ENCODE measurements at regions not wholly inside any gene's neighbourhood (a gene's known extent, or its start where the extent isn't known, plus 50 kb on each side); places are given as distances from the start of the nearest gene placed in this dataset.

DNA sequence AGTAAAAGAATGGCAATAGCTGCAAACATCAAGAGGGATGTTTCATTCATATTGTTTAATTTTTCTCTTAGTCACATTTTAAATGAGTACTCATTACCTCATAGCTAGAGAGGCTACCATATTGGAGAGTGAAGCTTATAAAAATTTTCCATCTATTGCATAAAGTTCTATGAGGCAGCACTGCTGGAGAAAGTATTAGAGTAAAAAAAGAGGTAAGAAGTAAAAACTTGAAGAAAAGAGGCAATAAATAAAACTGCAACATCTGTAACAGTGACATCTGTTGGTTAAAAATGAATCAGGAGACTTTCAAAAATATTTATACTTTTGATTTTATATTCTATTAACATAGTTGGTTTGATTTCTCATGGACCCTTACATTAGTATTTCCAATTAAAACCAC is 284.5 kb upstream of the SEMA3D start:
- POLR2A ChIA-PET = no interaction called here

More for the DNA sequence above, 284.5 kb upstream of the SEMA3D start:
- no peaks in the 10 kb centered on the region for H3K9me3 ChIP-seq (replicated peaks; ENCODE audit: control insufficient read depth, insufficient read depth, low read depth, low read length)
- TF ChIP-seq ZNF395 (CRISPR knock-in tag; IDR thresholded peaks at IDR 0.05) (no peak), PCBP2 (IDR thresholded peaks at IDR 0.05; ENCODE audit: low read depth, low read length, poor library complexity, severe bottlenecking) (no peak), ZNF274 (IDR thresholded peaks at IDR 0.05; ENCODE audit: borderline replicate concordance, low read depth, low read length) (no peak), BDP1 (IDR thresholded peaks at IDR 0.05; ENCODE audit: insufficient read depth, insufficient read length) (no peak), NR2C2 (CRISPR knock-in tag; IDR thresholded peaks at IDR 0.05) (no peak), NR2C2 (tag; IDR thresholded peaks at IDR 0.05) (no peak), KLF16 (IDR thresholded peaks at IDR 0.05) (no peak), ZNF707 (CRISPR knock-in tag; conservative IDR thresholded peaks at IDR 0.05) (no peak), CTBP1 (IDR thresholded peaks at IDR 0.05; ENCODE audit: borderline replicate concordance) (no peak)
- BruUV-seq (replicated peaks) = no TSS peak
- intact Hi-C loops (cut with micrococcal nuclease) (no loop called here), in situ Hi-C loops (cut with MboI) (no loop called here)
- H2AFZ ChIP-seq (ENCODE audit: low read depth, low read length) = no peak overlapping the region
- no peak for DNase-seq (ENCODE audit: extremely low read depth in 1 of 4, low spot score in 3 of 4)
- no peaks in the 10 kb centered on the region for H3K9me1 ChIP-seq (ENCODE audit: control insufficient read depth, insufficient read depth, low read length)
- no peak for FAIRE-seq
- no peak overlapping the region for H3K27ac ChIP-seq (ENCODE audit: extremely low read depth, low read depth, low read length)
- no peak for ATAC-seq
- no peaks in the 10 kb centered on the region for H4K20me1 ChIP-seq (replicated peaks; ENCODE audit: control insufficient read depth, insufficient read depth, low read length)
- H3K4me3 ChIP-seq = no peak overlapping the region
- no peaks in the 10 kb centered on the region for H3K79me2 ChIP-seq (ENCODE audit: control insufficient read depth, insufficient read depth, low read length)
- CTCF ChIA-PET (ENCODE audit: low intra/inter-chr PET ratio) = no interaction called here
- H3K9ac ChIP-seq (ENCODE audit: insufficient read depth in 1 of 2, low read depth in 2 of 2, low read length in 2 of 2) = no peak overlapping the region
- no peaks in the 10 kb centered on the region for H3K27me3 ChIP-seq (ENCODE audit: control insufficient read depth in 2 of 2, insufficient read depth in 2 of 2, low read length in 2 of 2)
- H3K4me2 ChIP-seq (ENCODE audit: insufficient read depth, low read length) = no peak overlapping the region
- no peaks in the 10 kb centered on the region for H3K4me1 ChIP-seq (replicated peaks in 1 of 2; ENCODE audit: control insufficient read depth in 2 of 2, insufficient read depth in 2 of 2, low read length in 2 of 2)
- H3K36me3 ChIP-seq (ENCODE audit: control insufficient read depth, insufficient read depth, low read length) = no peaks in the 10 kb centered on the region

Measured in K562 (cell line).